Mucosa of rectum (tissue), 2 donors: ENCODE measurements at regions not wholly inside any gene's neighbourhood (a gene's known extent, or its start where the extent isn't known, plus 50 kb on each side); places are given as distances from the start of the nearest gene placed in this dataset.

Experiments used
- H3K27ac ChIP-seq, 2 donors: one replicate each; pipeline ENCODE4 v1.7.0; 2013; ENCODE audit warnings: inconsistent platforms in 2 of 2, low read depth in 2 of 2, low read length in 2 of 2
- H3K27me3 ChIP-seq, 2 donors: one replicate each; pipeline ENCODE4 v1.7.0; 2013; ENCODE audit warnings: low read length in 2 of 2; ENCODE audit not compliant: control insufficient read depth in 2 of 2, insufficient read depth in 2 of 2
- H3K36me3 ChIP-seq, 2 donors: one replicate each; pipeline ENCODE4 v1.7.0; 2013; ENCODE audit warnings: low read length in 2 of 2; ENCODE audit not compliant: control insufficient read depth in 2 of 2, insufficient read depth in 2 of 2
- H3K4me1 ChIP-seq, 2 donors: one replicate each; pipeline ENCODE4 v1.7.0; 2013; ENCODE audit warnings: low read length in 2 of 2, mild to moderate bottlenecking in 1 of 2; ENCODE audit not compliant: control insufficient read depth in 2 of 2, insufficient read depth in 2 of 2
- H3K4me3 ChIP-seq, 2 donors: one replicate each; pipeline ENCODE4 v1.7.0; 2013; ENCODE audit warnings: low read length in 2 of 2
- H3K9ac ChIP-seq, 2 donors: one replicate each; pipeline ENCODE4 v1.7.0; 2013; ENCODE audit warnings: low read length in 2 of 2, low read depth in 1 of 2, mild to moderate bottlenecking in 1 of 2
- H3K9me3 ChIP-seq, 2 donors: one replicate each; pipeline ENCODE4 v1.7.0; 2013; ENCODE audit warnings: low read length in 2 of 2; ENCODE audit not compliant: control insufficient read depth in 2 of 2
- donor health status: healthy.
- donor health status: Normal muscosa, but diverticular disease.

GRCh38 chr16:62921904-62922303 lies 885.7 kb upstream of the CDH8 start:
- Histone ChIP-seq H3K27ac (no peak overlapping the region), H3K9ac (no peak overlapping the region), H3K27me3 (no peaks in the 10 kb centered on the region), H3K36me3 (no peaks in the 10 kb centered on the region), H3K9me3 (no peaks in the 10 kb centered on the region), H3K4me3 (no peak overlapping the region), H3K4me1 (no peaks in the 10 kb centered on the region)

- Histone ChIP-seq H3K9me3 (no peaks in the 10 kb centered on the region), H3K9ac (no peak overlapping the region), H3K4me1 (no peaks in the 10 kb centered on the region), H3K27ac (no peak overlapping the region), H3K27me3 (no peaks in the 10 kb centered on the region), H3K4me3 (no peak overlapping the region), H3K36me3 (no peaks in the 10 kb centered on the region)
These were observed 877.7 kb upstream of the CDH8 start for GRCh38 chr16:62913924-62914323.

GRCh38 chr16:62913333-62913732 lies 877.1 kb upstream of the CDH8 start:
- Histone ChIP-seq H3K4me1 (no peaks in the 10 kb centered on the region), H3K36me3 (no peaks in the 10 kb centered on the region), H3K27ac (no peak overlapping the region), H3K27me3 (no peaks in the 10 kb centered on the region), H3K4me3 (no peak overlapping the region), H3K9ac (no peak overlapping the region), H3K9me3 (no peaks in the 10 kb centered on the region)

- Histone ChIP-seq H3K27me3 (no peaks in the 10 kb centered on the region), H3K4me1 (no peaks in the 10 kb centered on the region), H3K27ac (no peak overlapping the region), H3K36me3 (no peaks in the 10 kb centered on the region), H3K9ac (no peak overlapping the region), H3K4me3 (no peak overlapping the region), H3K9me3 (no peaks in the 10 kb centered on the region)
These were observed 873.4 kb upstream of the CDH8 start for GRCh38 chr16:62909597-62909996.

- Histone ChIP-seq H3K27me3 (no peaks in the 10 kb centered on the region), H3K4me1 (no peaks in the 10 kb centered on the region), H3K36me3 (no peaks in the 10 kb centered on the region), H3K9me3 (no peaks in the 10 kb centered on the region), H3K27ac (no peak overlapping the region), H3K4me3 (no peak overlapping the region), H3K9ac (no peak overlapping the region)
These were observed 871.3 kb upstream of the CDH8 start for GRCh38 chr16:62907562-62907961.

- H3K9me3 ChIP-seq, result no peaks in the 10 kb centered on the region
These were observed 867.8 kb upstream of the CDH8 start for GRCh38 chr16:62903961-62904502.

GRCh38 chr16:62899737-62900136 lies 863.5 kb upstream of the CDH8 start:
- Histone ChIP-seq H3K27ac (no peak overlapping the region), H3K9me3 (no peaks in the 10 kb centered on the region), H3K27me3 (no peaks in the 10 kb centered on the region), H3K36me3 (no peaks in the 10 kb centered on the region), H3K4me1 (no peaks in the 10 kb centered on the region), H3K4me3 (no peak overlapping the region), H3K9ac (no peak overlapping the region)

More at GRCh38 chr16:62903961-62904502, 867.8 kb upstream of the CDH8 start:
- H3K36me3 ChIP-seq, result no peaks in the 10 kb centered on the region
- H3K9ac ChIP-seq, result no peak overlapping the region
- no peak overlapping the region for H3K27ac ChIP-seq
- H3K27me3 ChIP-seq, result no peaks in the 10 kb centered on the region
- no peak overlapping the region for H3K4me3 ChIP-seq
- H3K4me1 ChIP-seq, result no peaks in the 10 kb centered on the region

- Histone ChIP-seq H3K27me3 (no peaks in the 10 kb centered on the region), H3K9ac (no peak overlapping the region)
These were observed 852.9 kb upstream of the CDH8 start for GRCh38 chr16:62889097-62889496.

GRCh38 chr16:62883509-62883908 lies 847.3 kb upstream of the CDH8 start:
- no peaks in the 10 kb centered on the region for H3K9me3 ChIP-seq
- no peaks in the 10 kb centered on the region for H3K36me3 ChIP-seq
- H3K27ac ChIP-seq, result no peak overlapping the region
- no peak overlapping the region for H3K9ac ChIP-seq
- no peaks in the 10 kb centered on the region for H3K27me3 ChIP-seq
- H3K4me3 ChIP-seq, result no peak overlapping the region
- H3K4me1 ChIP-seq, result no peaks in the 10 kb centered on the region

More at GRCh38 chr16:62889097-62889496, 852.9 kb upstream of the CDH8 start:
- Histone ChIP-seq H3K9me3 (no peaks in the 10 kb centered on the region), H3K27ac (no peak overlapping the region), H3K36me3 (no peaks in the 10 kb centered on the region), H3K4me3 (no peak overlapping the region), H3K4me1 (no peaks in the 10 kb centered on the region)

GRCh38 chr16:62882552-62883221 lies 846.4 kb upstream of the CDH8 start:
- Histone ChIP-seq H3K36me3 (no peaks in the 10 kb centered on the region), H3K9ac (no peak overlapping the region), H3K27ac (no peak overlapping the region), H3K27me3 (no peaks in the 10 kb centered on the region), H3K4me3 (no peak overlapping the region), H3K9me3 (no peaks in the 10 kb centered on the region), H3K4me1 (no peaks in the 10 kb centered on the region)
